H1 (cell line): ENCODE measurements at regions not wholly inside any gene's neighbourhood (a gene's known extent, or its start where the extent isn't known, plus 50 kb on each side); places are given as distances from the start of the nearest gene placed in this dataset.

ENCODE experiments used
- CTCF ChIA-PET: fragments of 300-600 bp; sonication (Branson Sonifier 250); formaldehyde crosslinking; loops from one replicate; lab custom pipeline; 2021; ENCODE audit not compliant: partially characterized antibody; lab: Charles Lee
- POLR2A ChIA-PET: fragments of 300-600 bp; sonication (Branson Sonifier 250); formaldehyde crosslinking; loops from one replicate; lab custom pipeline; 2021; ENCODE audit warnings: inconsistent platforms; ENCODE audit not compliant: partially characterized antibody; lab: Charles Lee
- DNase-seq, 2 experiments: peaks; one replicate each; pipeline versions ENCODE4 v3.0.0 to v3.0.0-alpha.2; 2010 to 2022; ENCODE audit warnings: low spot score in 2 of 2, low read depth in 1 of 2, mixed read lengths in 1 of 2
- FAIRE-seq: peaks from 2 replicates; lab custom pipeline; 2011; peaks lifted over from hg19 to GRCh38; lab: Jason Lieb, UNC
- H2AFZ ChIP-seq: 2 replicates; pipeline ENCODE4 v1.8.1; 2012; ENCODE audit warnings: low read length, inconsistent platforms
- H2AK5ac ChIP-seq: 2 replicates; pipeline ENCODE4 v1.6.1; 2013; ENCODE audit warnings: low read depth, low read length
- H2BK120ac ChIP-seq: replicated peaks from 2 replicates; pipeline ENCODE3; 2013; ENCODE audit warnings: low read depth, low read length, inconsistent platforms
- H2BK12ac ChIP-seq: 2 replicates; pipeline ENCODE4 v1.6.1; 2013; ENCODE audit warnings: low read depth, low read length
- H2BK15ac ChIP-seq: 2 replicates; pipeline ENCODE4 v1.6.1; 2013; ENCODE audit warnings: low read length
- H2BK20ac ChIP-seq: 2 replicates; pipeline ENCODE4 v1.6.1; 2013; ENCODE audit warnings: low read length
- H2BK5ac ChIP-seq: 2 replicates; pipeline ENCODE4 v1.6.1; 2013; ENCODE audit warnings: low read depth, low read length
- H3K14ac ChIP-seq: 2 replicates; pipeline ENCODE4 v1.6.1; 2013; ENCODE audit warnings: inconsistent platforms; ENCODE audit not compliant: insufficient read length
- H3K18ac ChIP-seq: 2 replicates; pipeline ENCODE4 v1.6.1; 2013; ENCODE audit warnings: low read length; ENCODE audit errors: extremely low read depth
- H3K23ac ChIP-seq: 2 replicates; pipeline ENCODE4 v1.6.1; 2013; ENCODE audit warnings: inconsistent platforms; ENCODE audit not compliant: insufficient read length
- H3K23me2 ChIP-seq: 2 replicates; pipeline ENCODE4 v1.6.1; 2013; ENCODE audit warnings: low read depth, low read length
- H3K27ac ChIP-seq: 2 replicates; pipeline ENCODE4 v1.6.1; 2011; ENCODE audit warnings: low read depth, low read length, inconsistent platforms
- H3K27me3 ChIP-seq, 4 experiments: replicated peaks in 1 of 4; 1 replicate in 1 of 4; 2 replicates in 3 of 4; pipeline versions ENCODE4 v1.6.1 to v1.8.1; 2011 to 2013; ENCODE audit warnings: low read length in 3 of 4, mild to moderate bottlenecking in 3 of 4, inconsistent platforms in 2 of 4, mixed read lengths in 2 of 4, moderate library complexity in 1 of 4; ENCODE audit not compliant: control insufficient read depth in 3 of 4, insufficient read depth in 3 of 4; ENCODE audit errors: extremely low read depth in 1 of 4
- H3K36me3 ChIP-seq, 4 experiments: 2 replicates each; pipeline versions ENCODE4 v1.6.1 to v1.8.1; 2011 to 2013; ENCODE audit warnings: mild to moderate bottlenecking in 4 of 4, low read length in 3 of 4, moderate library complexity in 2 of 4, control low read depth in 1 of 4, inconsistent platforms in 1 of 4; ENCODE audit not compliant: insufficient read depth in 4 of 4, control insufficient read depth in 2 of 4
- H3K4ac ChIP-seq: replicated peaks from 2 replicates; pipeline ENCODE3; 2013; ENCODE audit warnings: low read length, low read depth, mixed read lengths, inconsistent platforms; ENCODE audit not compliant: insufficient read length
- H3K4me1 ChIP-seq, 4 experiments: replicated peaks in 1 of 4; 1 replicate in 1 of 4; 2 replicates in 3 of 4; pipeline versions ENCODE4 v1.6.1 to v1.8.1; 2011 to 2013; ENCODE audit warnings: low read length in 3 of 4, inconsistent platforms in 2 of 4, mixed read lengths in 1 of 4; ENCODE audit not compliant: insufficient read depth in 4 of 4, control insufficient read depth in 3 of 4
- H3K4me2 ChIP-seq, 2 experiments: 2 replicates each; pipeline versions ENCODE4 v1.6.1 to v1.8.1; 2011 to 2013; ENCODE audit warnings: low read depth in 2 of 2, low read length in 2 of 2, control low read depth in 1 of 2, inconsistent platforms in 1 of 2, mild to moderate bottlenecking in 1 of 2; ENCODE audit not compliant: insufficient read depth in 1 of 2
- H3K4me3 ChIP-seq, 4 experiments: fragments of 200-600, 300-600 bp in 1 of 4; sonication (generic), shearing (Covaris generic), sonication (Bioruptor Twin) in 1 of 4; 2 replicates each; pipeline versions ENCODE4 v1.5.1 to v1.8.1; 2011 to 2016; ENCODE audit warnings: low read length in 4 of 4, low read depth in 3 of 4, control low read depth in 2 of 4, inconsistent platforms in 2 of 4, mild to moderate bottlenecking in 2 of 4, mixed read lengths in 1 of 4, moderate library complexity in 1 of 4; ENCODE audit not compliant: insufficient read depth in 2 of 4; ENCODE audit errors: extremely low read depth in 1 of 4
- H3K56ac ChIP-seq: replicated peaks from 2 replicates; pipeline ENCODE3; 2013; ENCODE audit warnings: low read depth, mild to moderate bottlenecking, mixed read lengths, low read length, inconsistent platforms; ENCODE audit not compliant: insufficient read length
- H3K79me1 ChIP-seq: 2 replicates; pipeline ENCODE4 v1.6.1; 2013; ENCODE audit warnings: low read depth, low read length, control low read depth
- H3K79me2 ChIP-seq, 2 experiments: 2 replicates each; pipeline versions ENCODE4 v1.6.1 to v1.8.1; 2012 to 2013; ENCODE audit warnings: low read length in 2 of 2, mild to moderate bottlenecking in 2 of 2, inconsistent platforms in 1 of 2; ENCODE audit not compliant: insufficient read depth in 2 of 2, control insufficient read depth in 1 of 2
- H3K9ac ChIP-seq, 4 experiments: replicated peaks in 1 of 4; 1 replicate in 1 of 4; 2 replicates in 3 of 4; pipeline versions ENCODE4 v1.6.1 to v1.8.1; 2011 to 2013; ENCODE audit warnings: low read depth in 3 of 4, low read length in 3 of 4, control low read depth in 2 of 4, mild to moderate bottlenecking in 2 of 4, moderate library complexity in 2 of 4, inconsistent platforms in 1 of 4; ENCODE audit errors: extremely low read depth in 1 of 4
- H3K9me3 ChIP-seq, 2 experiments: 2 replicates each; pipeline versions ENCODE4 v1.6.1 to v1.8.1; 2012 to 2013; ENCODE audit warnings: mild to moderate bottlenecking in 2 of 2, moderate library complexity in 2 of 2, control low read depth in 1 of 2, inconsistent platforms in 1 of 2, low read depth in 1 of 2, low read length in 1 of 2, mixed read lengths in 1 of 2; ENCODE audit not compliant: insufficient read depth in 2 of 2
- H4K20me1 ChIP-seq, 2 experiments: replicated peaks in 1 of 2; 2 replicates each; pipeline versions ENCODE3 to v1.8.1; 2011 to 2013; ENCODE audit warnings: inconsistent platforms in 2 of 2, low read length in 2 of 2, mild to moderate bottlenecking in 1 of 2; ENCODE audit not compliant: insufficient read depth in 2 of 2, control insufficient read depth in 1 of 2
- H4K5ac ChIP-seq: 2 replicates; pipeline ENCODE4 v1.6.1; 2013; ENCODE audit warnings: low read length, low read depth, mixed read lengths, inconsistent platforms; ENCODE audit not compliant: insufficient read length
- H4K8ac ChIP-seq: 2 replicates; pipeline ENCODE4 v1.8.0; 2013; ENCODE audit warnings: mild to moderate bottlenecking, moderate library complexity, low read length, inconsistent platforms; ENCODE audit not compliant: insufficient read depth; ENCODE audit errors: extremely low read depth
- H4K91ac ChIP-seq: replicated peaks from 2 replicates; pipeline ENCODE3; 2013; ENCODE audit warnings: low read length, mixed read lengths, inconsistent platforms; ENCODE audit not compliant: insufficient read length
- CTCF ChIP-seq, 3 experiments: IDR thresholded peaks; 1 replicate in 2 of 3; 2 replicates in 1 of 3; pipeline versions ENCODE4 v1.5.1 to v1.6.1; 2011; ENCODE audit warnings: low read length in 3 of 3, mild to moderate bottlenecking in 3 of 3, inconsistent platforms in 2 of 3, low read depth in 1 of 3, moderate library complexity in 1 of 3; ENCODE audit not compliant: insufficient read depth in 1 of 3; ENCODE audit errors: control extremely low read depth in 1 of 3
- HDAC6 ChIP-seq: IDR thresholded peaks from one replicate; pipeline ENCODE4 v1.7.1; 2012; ENCODE audit warnings: low read depth, mild to moderate bottlenecking, inconsistent platforms, low read length, moderate library complexity
- KDM5A ChIP-seq: fragments of 200-600 bp; IDR thresholded peaks from 2 replicates; pipeline ENCODE4 v1.7.1; 2012; ENCODE audit warnings: mild to moderate bottlenecking, low read length, inconsistent platforms, mixed read lengths
- MAFK ChIP-seq: IDR thresholded peaks from 2 replicates; pipeline ENCODE4 v1.6.1; 2012; ENCODE audit warnings: low read depth, mild to moderate bottlenecking, improper control_type of control experiment, low read length
- POU5F1 ChIP-seq: IDR thresholded peaks from 2 replicates; pipeline ENCODE4 v1.6.1; 2011; ENCODE audit warnings: low read depth, mild to moderate bottlenecking, low read length, moderate library complexity
- SAP30 ChIP-seq: fragments of 300-600 bp; sonication (generic); IDR thresholded peaks from 2 replicates; pipeline ENCODE4 v1.7.1; 2012; ENCODE audit warnings: low read length, moderate library complexity, mild to moderate bottlenecking, inconsistent platforms; ENCODE audit not compliant: insufficient read depth, insufficient replicate concordance
- WGBS, 2 experiments: shearing (Covaris generic) in 1 of 2; methylation state at CpG; one replicate each; pipeline versions ENCODE4 v1.1.6 to v1.1.7; 2013 to 2015; ENCODE audit warnings: low lambda C conversion rate in 2 of 2, mixed read lengths in 2 of 2, inconsistent platforms in 1 of 2, low coverage in 1 of 2, missing lambda C conversion rate in 1 of 2; ENCODE audit not compliant: insufficient replicate concordance in 2 of 2, insufficient coverage in 1 of 2, insufficient read length in 1 of 2; ENCODE audit errors: extremely low coverage in 1 of 2, missing lambda C conversion rate in 1 of 2; 5-methylcytosine and 5-hydroxymethylcytosine counted together
- TF ChIP-seq, protein P1 (sequence below): IDR thresholded peaks from 2 replicates; pipeline ENCODE4 v1.6.1; 2012; ENCODE audit warnings: inconsistent platforms

- no peak overlapping the region for H2BK20ac ChIP-seq
- no peak overlapping the region for H3K14ac ChIP-seq
- no peak overlapping the region for H3K27ac ChIP-seq
- ChIA-PET POLR2A (no interaction called here), CTCF (no interaction called here)
- no peak overlapping the region for H3K23ac ChIP-seq
- H3K4me3 ChIP-seq: no peak overlapping the region
- no peaks in the 10 kb centered on the region for H3K23me2 ChIP-seq
- H2BK12ac ChIP-seq: no peak overlapping the region
- H3K9me3 ChIP-seq: no peaks in the 10 kb centered on the region
- no peak for TF ChIP-seq KDM5A
- TF ChIP-seq HDAC6: no peak
- TF ChIP-seq MAFK: no peak
- no peak for TF ChIP-seq POU5F1
- TF ChIP-seq SAP30: no peak
- TF ChIP-seq, protein P1, sequence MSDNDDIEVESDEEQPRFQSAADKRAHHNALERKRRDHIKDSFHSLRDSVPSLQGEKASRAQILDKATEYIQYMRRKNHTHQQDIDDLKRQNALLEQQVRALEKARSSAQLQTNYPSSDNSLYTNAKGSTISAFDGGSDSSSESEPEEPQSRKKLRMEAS: no peak
- no peak for TF ChIP-seq CTCF (IDR thresholded peaks at IDR 0.05; ENCODE audit: control extremely low read depth in 1 of 3, insufficient read depth in 1 of 3, low read depth in 1 of 3, low read length in 3 of 3)
- no peaks in the 10 kb centered on the region for H4K20me1 ChIP-seq
- no peak overlapping the region for H3K9ac ChIP-seq
- H2AFZ ChIP-seq: no peak overlapping the region
- no peaks in the 10 kb centered on the region for H3K79me1 ChIP-seq
- H3K56ac ChIP-seq: no peak overlapping the region
- no peak overlapping the region for H4K91ac ChIP-seq
- peaks cover 0 to 2% (median 0%) of the 10 kb centered on the region in 4 experiments; a peak in 1 of 7 replicates for H3K4me1 ChIP-seq
- DNase-seq (no peak), FAIRE-seq (no peak)
- no peak overlapping the region for H3K4ac ChIP-seq
- H2BK120ac ChIP-seq: no peak overlapping the region
- H3K27me3 ChIP-seq: no peaks in the 10 kb centered on the region
- H3K79me2 ChIP-seq: no peaks in the 10 kb centered on the region
- 84% methylated on average over 2 of the region's 2 CpGs; no CpG with 5 or more reads in 1 of the 2 experiments for WGBS, 2 experiments
- no peak overlapping the region for H2BK15ac ChIP-seq
- no peaks in the 10 kb centered on the region for H3K36me3 ChIP-seq
- H2BK5ac ChIP-seq: no peak overlapping the region
- no peak overlapping the region for H3K18ac ChIP-seq
- H4K5ac ChIP-seq: no peak overlapping the region
- no peak overlapping the region for H2AK5ac ChIP-seq
- no peak overlapping the region for H3K4me2 ChIP-seq
- H4K8ac ChIP-seq: no peak overlapping the region
Measured at GRCh38 chr2:66895206-66895605, 460.3 kb downstream of the MEIS1 start.
